NB4 (cell line): ENCODE measurements at regions not wholly inside any gene's neighbourhood (a gene's known extent, or its start where the extent isn't known, plus 50 kb on each side); places are given as distances from the start of the nearest gene placed in this dataset.

ENCODE experiments used
- MYC ChIP-seq: IDR thresholded peaks from 2 replicates; pipeline ENCODE4 v1.6.1; 2011; ENCODE audit warnings: low read depth, low read length
- POLR2A ChIP-seq: IDR thresholded peaks from 2 replicates; pipeline ENCODE4 v1.6.1; 2011; ENCODE audit warnings: mild to moderate bottlenecking; ENCODE audit not compliant: insufficient read length; ENCODE audit errors: extremely low read depth

DNA sequence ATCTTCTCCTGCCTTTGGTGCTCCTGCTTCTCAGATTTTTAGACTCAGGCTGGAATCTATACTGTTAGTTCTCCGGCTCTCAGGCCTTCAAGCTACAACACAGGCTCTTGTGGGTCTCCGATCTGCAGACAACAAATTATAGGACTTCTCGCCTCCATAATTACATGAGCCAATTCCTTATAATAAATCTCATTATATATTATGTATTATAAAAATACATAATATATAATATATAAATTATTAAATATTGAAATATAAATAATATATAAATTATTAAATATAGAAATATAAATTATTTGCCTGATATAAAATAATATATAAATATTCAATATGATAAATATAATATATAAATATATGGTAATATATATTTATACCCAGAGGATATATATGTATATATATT, 1214.0 kb downstream of the ROBO2 start:
- no peak for TF ChIP-seq MYC
- no peak for TF ChIP-seq POLR2A
